ENCODE measurements at regions not wholly inside any gene's neighbourhood (a gene's known extent, or its start where the extent isn't known, plus 50 kb on each side); places are given as distances from the start of the nearest gene placed in this dataset.

DNA sequence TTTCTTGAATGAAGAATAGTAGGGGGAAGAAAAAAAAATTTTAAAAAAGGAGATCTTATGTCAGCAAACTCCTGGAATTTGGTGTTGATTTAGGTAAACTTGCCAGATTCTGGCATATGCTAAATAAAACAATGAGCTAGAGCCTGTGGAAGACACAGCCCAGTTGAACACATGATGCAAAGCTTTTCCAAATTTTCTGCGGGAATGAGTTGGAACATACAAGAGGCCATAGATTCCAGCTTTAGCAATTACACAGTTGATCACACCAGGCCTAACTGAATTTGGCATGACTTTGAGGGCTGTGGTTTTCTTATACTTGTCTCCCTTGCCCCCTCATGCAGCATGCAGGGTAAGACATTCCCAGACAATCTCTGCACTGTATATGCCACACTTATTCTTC lies 297.0 kb downstream of the SH3GL2 start:
- Mint-ChIP-seq H3K27me3 (ENCODE audit: unreplicated experiment) (peaks cover 3% of the 10 kb centered on the region), H3K27ac (ENCODE audit: unreplicated experiment) (no peak overlapping the region), H3K36me3 (ENCODE audit: low read depth, unreplicated experiment) (no peaks in the 10 kb centered on the region), H3K4me3 (ENCODE audit: unreplicated experiment) (no peak overlapping the region), H3K9me3 (ENCODE audit: unreplicated experiment) (no peaks in the 10 kb centered on the region), H3K4me1 (ENCODE audit: unreplicated experiment) (no peaks in the 10 kb centered on the region)
- TF ChIP-seq, protein P1, sequence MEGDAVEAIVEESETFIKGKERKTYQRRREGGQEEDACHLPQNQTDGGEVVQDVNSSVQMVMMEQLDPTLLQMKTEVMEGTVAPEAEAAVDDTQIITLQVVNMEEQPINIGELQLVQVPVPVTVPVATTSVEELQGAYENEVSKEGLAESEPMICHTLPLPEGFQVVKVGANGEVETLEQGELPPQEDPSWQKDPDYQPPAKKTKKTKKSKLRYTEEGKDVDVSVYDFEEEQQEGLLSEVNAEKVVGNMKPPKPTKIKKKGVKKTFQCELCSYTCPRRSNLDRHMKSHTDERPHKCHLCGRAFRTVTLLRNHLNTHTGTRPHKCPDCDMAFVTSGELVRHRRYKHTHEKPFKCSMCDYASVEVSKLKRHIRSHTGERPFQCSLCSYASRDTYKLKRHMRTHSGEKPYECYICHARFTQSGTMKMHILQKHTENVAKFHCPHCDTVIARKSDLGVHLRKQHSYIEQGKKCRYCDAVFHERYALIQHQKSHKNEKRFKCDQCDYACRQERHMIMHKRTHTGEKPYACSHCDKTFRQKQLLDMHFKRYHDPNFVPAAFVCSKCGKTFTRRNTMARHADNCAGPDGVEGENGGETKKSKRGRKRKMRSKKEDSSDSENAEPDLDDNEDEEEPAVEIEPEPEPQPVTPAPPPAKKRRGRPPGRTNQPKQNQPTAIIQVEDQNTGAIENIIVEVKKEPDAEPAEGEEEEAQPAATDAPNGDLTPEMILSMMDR (IDR thresholded peaks at IDR 0.05; ENCODE audit: unreplicated experiment): no peak
- DNase-seq (ENCODE audit: low spot score): no peak

DNA sequence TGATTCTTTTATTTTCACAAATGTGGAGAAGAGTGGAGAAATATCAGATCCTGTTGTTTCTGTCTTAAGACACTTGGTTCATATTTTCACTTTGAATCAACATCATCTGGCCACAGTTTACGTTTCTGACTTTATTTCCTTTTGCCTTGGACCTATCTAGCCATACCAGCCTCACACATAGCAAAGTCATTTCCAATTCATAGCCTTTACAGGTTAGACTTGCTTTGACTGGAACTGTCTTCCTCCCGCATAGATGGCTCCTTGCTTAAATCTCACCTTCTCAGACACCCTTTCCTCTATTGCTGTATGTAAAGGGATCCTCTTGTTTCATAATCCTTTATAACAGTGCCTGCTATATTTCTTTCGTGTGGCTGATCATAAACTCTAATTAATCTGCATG lies 297.8 kb downstream of the SH3GL2 start:
- H3K4me3 Mint-ChIP-seq (ENCODE audit: unreplicated experiment): no peak overlapping the region
- H3K36me3 Mint-ChIP-seq (ENCODE audit: low read depth, unreplicated experiment): no peaks in the 10 kb centered on the region
- TF ChIP-seq, protein P1 (IDR thresholded peaks at IDR 0.05; ENCODE audit: unreplicated experiment): no peak
- no peaks in the 10 kb centered on the region for H3K9me3 Mint-ChIP-seq (ENCODE audit: unreplicated experiment)
- no peaks in the 10 kb centered on the region for H3K4me1 Mint-ChIP-seq (ENCODE audit: unreplicated experiment)
- DNase-seq (ENCODE audit: low spot score): no peak
- no peak overlapping the region for H3K27ac Mint-ChIP-seq (ENCODE audit: unreplicated experiment)
- peaks cover 3% of the 10 kb centered on the region for H3K27me3 Mint-ChIP-seq (ENCODE audit: unreplicated experiment)

DNA sequence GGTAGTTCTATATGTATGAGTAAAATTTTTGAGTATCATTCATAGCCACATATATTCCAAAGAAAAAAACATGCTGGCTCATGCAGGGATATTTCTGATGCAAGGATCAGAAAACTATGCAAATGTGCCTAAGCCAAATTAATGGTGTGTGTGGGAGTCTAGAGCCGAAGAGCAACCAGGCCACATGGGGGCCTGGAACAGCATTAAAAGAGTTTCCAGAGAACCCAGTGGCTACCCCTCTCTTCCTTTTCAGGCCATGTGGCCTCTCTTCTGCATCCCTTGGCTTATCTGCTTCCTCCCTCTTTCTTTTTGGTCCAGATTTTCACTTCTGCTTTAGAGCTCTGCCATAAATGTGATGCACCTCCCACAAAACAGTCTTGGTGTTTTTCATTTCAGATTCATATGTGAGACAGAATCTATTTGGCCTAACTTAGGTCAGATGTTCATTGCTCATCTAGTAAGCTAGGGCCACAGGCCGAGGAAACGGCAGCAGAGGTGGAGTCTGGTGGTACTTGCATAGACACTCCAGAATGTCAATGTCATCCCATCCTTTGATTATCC lies 300.0 kb downstream of the SH3GL2 start:
- no peaks in the 10 kb centered on the region for H3K9me3 Mint-ChIP-seq (ENCODE audit: unreplicated experiment)
- no peak overlapping the region for H3K27ac Mint-ChIP-seq (ENCODE audit: unreplicated experiment)
- no peaks in the 10 kb centered on the region for H3K4me1 Mint-ChIP-seq (ENCODE audit: unreplicated experiment)
- TF ChIP-seq, protein P1 (IDR thresholded peaks at IDR 0.05; ENCODE audit: unreplicated experiment): no peak
- no peak overlapping the region for H3K4me3 Mint-ChIP-seq (ENCODE audit: unreplicated experiment)
- no peak for DNase-seq (ENCODE audit: low spot score)
- peaks cover 3% of the 10 kb centered on the region for H3K27me3 Mint-ChIP-seq (ENCODE audit: unreplicated experiment)
- H3K36me3 Mint-ChIP-seq (ENCODE audit: low read depth, unreplicated experiment): no peaks in the 10 kb centered on the region

DNA sequence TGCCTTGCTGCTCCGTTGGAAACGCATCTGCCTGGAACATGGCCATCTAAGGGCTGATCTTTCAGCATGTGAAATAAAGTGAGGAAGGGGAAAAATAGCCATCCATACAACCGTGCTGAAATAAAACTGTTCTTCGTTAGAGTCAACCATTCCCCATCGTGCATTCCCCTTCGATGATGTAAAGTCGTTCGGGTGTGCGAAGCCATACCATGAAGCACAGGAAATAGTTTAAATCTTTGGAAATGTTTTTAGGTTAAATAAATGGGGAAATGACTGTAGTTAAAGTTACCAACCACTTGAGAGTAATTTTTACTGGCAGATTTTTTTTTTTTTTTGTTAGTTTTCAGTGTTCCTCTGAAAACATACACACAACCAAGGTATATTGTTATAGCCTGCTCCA lies 302.5 kb downstream of the SH3GL2 start:
- peaks cover 3% of the 10 kb centered on the region for H3K27me3 Mint-ChIP-seq (ENCODE audit: unreplicated experiment)
- no peak overlapping the region for H3K27ac Mint-ChIP-seq (ENCODE audit: unreplicated experiment)
- DNase-seq (ENCODE audit: low spot score): no peak
- H3K9me3 Mint-ChIP-seq (ENCODE audit: unreplicated experiment): no peaks in the 10 kb centered on the region
- H3K36me3 Mint-ChIP-seq (ENCODE audit: low read depth, unreplicated experiment): no peaks in the 10 kb centered on the region
- no peaks in the 10 kb centered on the region for H3K4me1 Mint-ChIP-seq (ENCODE audit: unreplicated experiment)
- TF ChIP-seq, protein P1 (IDR thresholded peaks at IDR 0.05; ENCODE audit: unreplicated experiment): no peak
- H3K4me3 Mint-ChIP-seq (ENCODE audit: unreplicated experiment): no peak overlapping the region

DNA sequence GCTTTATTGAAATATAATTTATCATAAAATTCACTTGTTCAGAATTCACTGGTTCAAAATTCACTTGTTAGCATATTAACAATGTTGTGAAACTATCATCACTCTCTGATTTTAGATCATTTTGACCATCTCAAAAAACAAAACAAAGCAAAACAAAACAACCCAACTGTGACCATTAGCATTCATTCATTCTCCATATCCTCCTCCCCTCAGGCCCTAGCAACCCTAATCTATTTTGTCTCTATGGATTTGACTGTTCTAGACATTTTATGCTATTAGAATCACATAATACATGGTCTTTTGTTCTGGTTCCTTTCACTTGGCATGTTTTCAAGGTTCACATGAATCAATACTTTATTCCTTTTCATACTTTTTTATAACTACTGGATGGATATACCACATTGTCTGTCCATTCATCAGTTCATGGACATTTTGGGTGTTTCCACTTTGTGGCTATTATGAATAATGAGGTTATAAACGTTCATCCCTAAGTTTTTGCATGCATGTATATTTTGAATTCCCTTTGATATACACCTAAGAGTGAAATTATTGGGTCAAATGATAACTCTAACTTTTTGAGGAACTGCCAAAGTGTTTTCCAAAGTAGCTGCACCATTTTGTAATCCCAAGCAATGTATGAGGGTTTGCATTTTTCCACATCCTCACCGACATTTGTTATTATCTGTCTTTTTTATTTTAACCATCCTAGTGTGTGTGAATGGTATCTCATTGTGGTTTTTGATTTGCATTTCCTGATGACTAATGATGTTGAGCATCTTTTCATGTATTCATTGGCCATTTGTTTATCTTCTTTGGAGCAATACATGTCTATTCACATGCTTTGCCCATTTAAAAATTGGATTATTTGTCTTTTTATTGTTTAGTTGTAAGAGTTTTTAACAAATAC lies 304.1 kb downstream of the SH3GL2 start:
- no peak overlapping the region for H3K4me3 Mint-ChIP-seq (ENCODE audit: unreplicated experiment)
- H3K4me1 Mint-ChIP-seq (ENCODE audit: unreplicated experiment): no peaks in the 10 kb centered on the region
- H3K27me3 Mint-ChIP-seq (ENCODE audit: unreplicated experiment): no peaks in the 10 kb centered on the region
- TF ChIP-seq, protein P1 (IDR thresholded peaks at IDR 0.05; ENCODE audit: unreplicated experiment): no peak
- no peaks in the 10 kb centered on the region for H3K9me3 Mint-ChIP-seq (ENCODE audit: unreplicated experiment)
- H3K27ac Mint-ChIP-seq (ENCODE audit: unreplicated experiment): no peak overlapping the region
- H3K36me3 Mint-ChIP-seq (ENCODE audit: low read depth, unreplicated experiment): no peaks in the 10 kb centered on the region
- DNase-seq (ENCODE audit: low spot score): no peak

All from endothelial cell (in vitro differentiated cells).